ENCODE measurements at regions not wholly inside any gene's neighbourhood (a gene's known extent, or its start where the extent isn't known, plus 50 kb on each side); places are given as distances from the start of the nearest gene placed in this dataset.

DNA sequence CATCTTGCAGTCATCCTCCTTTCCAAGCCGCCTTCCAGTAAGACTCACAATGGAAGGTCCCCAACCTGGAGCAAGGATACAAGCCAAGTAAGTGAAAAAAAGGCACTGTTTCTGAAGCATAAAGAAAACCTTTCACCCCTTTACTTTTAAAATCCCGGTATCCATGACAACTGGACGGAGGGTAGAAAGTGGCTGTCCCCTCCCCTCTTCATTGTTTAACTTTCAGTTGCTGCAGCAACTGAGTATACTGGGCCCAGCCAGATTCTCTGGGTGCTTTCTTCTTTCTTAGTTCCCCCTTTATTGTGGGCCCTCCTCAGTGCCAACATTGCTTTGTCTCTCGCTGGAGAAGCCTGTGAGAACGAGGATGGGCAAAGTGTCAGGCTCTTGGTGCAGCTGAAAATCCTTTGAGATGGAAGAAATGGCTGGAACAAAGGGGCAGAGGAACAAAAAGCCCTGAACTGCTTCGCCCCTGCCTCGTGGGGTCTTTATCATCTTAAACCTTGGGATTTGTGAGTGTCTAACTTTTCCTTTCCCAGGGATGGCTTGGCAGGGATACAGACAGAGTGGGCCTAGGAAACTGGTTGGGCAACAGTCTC lies 224.0 kb upstream of the RGMA start:
- 71% methylated on average over 7 of the region's 7 CpGs; no CpG with 5 or more reads in 1 of the 2 experiments for WGBS, 2 experiments (ENCODE audit: extremely low coverage in 1 of 2, insufficient coverage in 1 of 2, insufficient read length in 1 of 2, insufficient replicate concordance in 2 of 2, low coverage in 1 of 2, low lambda C conversion rate in 2 of 2, missing lambda C conversion rate in 1 of 2)
- no peak overlapping the region for H3K9ac ChIP-seq (replicated peaks in 1 of 4; ENCODE audit: extremely low read depth in 1 of 4, low read depth in 3 of 4, low read length in 3 of 4)

More for the DNA sequence above, 224.0 kb upstream of the RGMA start:
- Histone ChIP-seq H3K14ac (ENCODE audit: insufficient read length) (no peak overlapping the region), H3K79me2 (ENCODE audit: control insufficient read depth in 1 of 2, insufficient read depth in 2 of 2, low read length in 2 of 2) (no peaks in the 10 kb centered on the region), H4K91ac (replicated peaks; ENCODE audit: insufficient read length, low read length) (no peak overlapping the region), H2AFZ (ENCODE audit: low read length) (0 out of 2 replicates have a peak overlapping the region, but pooled peaks have one; percentile 22), H3K4me1 (replicated peaks in 1 of 4; ENCODE audit: control insufficient read depth in 3 of 4, insufficient read depth in 4 of 4, low read length in 3 of 4) (peaks cover 0 to 3% (median 3%) of the 10 kb centered on the region in 4 experiments; a peak in 4 of 7 replicates), H4K5ac (ENCODE audit: insufficient read length, low read depth, low read length) (no peak overlapping the region), H3K36me3 (ENCODE audit: control insufficient read depth in 2 of 4, insufficient read depth in 4 of 4, low read length in 3 of 4) (no peaks in the 10 kb centered on the region; a peak in 1 of 8 replicates), H2BK12ac (ENCODE audit: low read depth, low read length) (no peak overlapping the region), H2BK120ac (replicated peaks; ENCODE audit: low read depth, low read length) (no peak overlapping the region), H3K23me2 (ENCODE audit: low read depth, low read length) (0 out of 2 replicates have a peak, but pooled peaks cover 2% of the 10 kb centered on the region), H3K79me1 (ENCODE audit: low read depth, low read length) (no peaks in the 10 kb centered on the region), H4K20me1 (replicated peaks in 1 of 2; ENCODE audit: control insufficient read depth in 1 of 2, insufficient read depth in 2 of 2, low read length in 2 of 2) (peaks cover 0 to 2% of the 10 kb centered on the region in 2 experiments), H3K4ac (replicated peaks; ENCODE audit: insufficient read length, low read depth, low read length) (no peak overlapping the region), H4K8ac (ENCODE audit: extremely low read depth, insufficient read depth, low read length) (no peak overlapping the region), H3K27me3 (replicated peaks in 1 of 4; ENCODE audit: control insufficient read depth in 3 of 4, extremely low read depth in 1 of 4, insufficient read depth in 3 of 4, low read length in 3 of 4) (peaks cover 0 to 3% (median 0%) of the 10 kb centered on the region in 4 experiments; a peak in 1 of 7 replicates), H2BK5ac (ENCODE audit: low read depth, low read length) (no peak overlapping the region), H3K4me2 (ENCODE audit: insufficient read depth in 1 of 2, low read depth in 2 of 2, low read length in 2 of 2) (peak overlapping the region in 1 of 2 experiments; percentile 50; a peak in 1 of 4 replicates), H2BK20ac (ENCODE audit: low read length) (no peak overlapping the region), H2BK15ac (ENCODE audit: low read length) (no peak overlapping the region), H3K9me3 (ENCODE audit: insufficient read depth in 2 of 2, low read depth in 1 of 2, low read length in 1 of 2) (no peaks in the 10 kb centered on the region), H3K56ac (replicated peaks; ENCODE audit: insufficient read length, low read depth, low read length) (no peak overlapping the region), H3K4me3 (ENCODE audit: extremely low read depth in 1 of 4, insufficient read depth in 2 of 4, low read depth in 3 of 4, low read length in 4 of 4) (no peak overlapping the region), H3K27ac (ENCODE audit: low read depth, low read length) (no peak overlapping the region), H3K18ac (ENCODE audit: extremely low read depth, low read length) (no peak overlapping the region), H3K23ac (ENCODE audit: insufficient read length) (no peak overlapping the region), H2AK5ac (ENCODE audit: low read depth, low read length) (no peak overlapping the region)
- FAIRE-seq: no peak
- POLR2A ChIA-PET (ENCODE audit: partially characterized antibody): interaction anchor here (1.5 kb wide), 1 partner anchor 15 kb away, joined by 3 read pairs; no protein-coding TSS in a partner anchor
- TF ChIP-seq MAFK (IDR thresholded peaks at IDR 0.05; ENCODE audit: low read depth, low read length) (no peak), BCL11A (IDR thresholded peaks at IDR 0.05; ENCODE audit: low read depth in 2 of 2, low read length in 2 of 2) (no peak), SUZ12 (IDR thresholded peaks at IDR 0.05; ENCODE audit: low read length) (no peak), TAF7 (optimal IDR thresholded peaks at IDR 0.05; ENCODE audit: borderline replicate concordance, low read depth, low read length) (no peak), TCF12 (IDR thresholded peaks at IDR 0.05; ENCODE audit: low read depth, low read length) (no peak), EP300 (IDR thresholded peaks at IDR 0.05; ENCODE audit: borderline replicate concordance in 1 of 2, low read depth in 2 of 2, low read length in 2 of 2) (no peak), BRCA1 (IDR thresholded peaks at IDR 0.05; ENCODE audit: low read depth, low read length) (no peak), POU5F1 (IDR thresholded peaks at IDR 0.05; ENCODE audit: low read depth, low read length) (no peak), HDAC2 (IDR thresholded peaks at IDR 0.05; ENCODE audit: borderline replicate concordance in 1 of 2, low read depth in 2 of 2, low read length in 2 of 2) (no peak), POLR2A (IDR thresholded peaks at IDR 0.05; ENCODE audit: control extremely low read depth in 1 of 2, low read depth in 2 of 2, low read length in 2 of 2) (no peak)
- DNase-seq (ENCODE audit: low read depth in 1 of 2, low spot score in 2 of 2): no peak
- CTCF ChIA-PET (ENCODE audit: partially characterized antibody): interaction anchor here (0.6 to 1.4 kb wide), 2 partner anchors 19 to 275 kb away, joined by 3 to 6 read pairs; no protein-coding TSS in a partner anchor

All from H1 (cell line).